Panc1 (cell line): ENCODE measurements at regions not wholly inside any gene's neighbourhood (a gene's known extent, or its start where the extent isn't known, plus 50 kb on each side); places are given as distances from the start of the nearest gene placed in this dataset.

Experiments used
- ATAC-seq: fragments of 200-7000 bp; cut with Tn5 transposase; 2 replicates; pipeline ENCODE4 v1.9.1; 2020; ENCODE audit warnings: mild to moderate bottlenecking, moderate library complexity
- BruUV-seq: library from RNA; stranded (reverse); fragments of 400-500 nt; replicated peaks from 2 replicates; lab custom pipeline; 2021; lab: Mats Ljungman, UMichigan
- CTCF ChIA-PET: fragments of 300-600 bp; sonication (Branson Sonifier 250); formaldehyde crosslinking; loops from one replicate; lab custom pipeline; 2022; ENCODE audit warnings: antibody characterized with exemption; lab: Charles Lee
- POLR2A ChIA-PET: fragments of 300-600 bp; sonication (Branson Sonifier 250); formaldehyde crosslinking; loops from one replicate; lab custom pipeline; 2022; ENCODE audit warnings: antibody characterized with exemption; lab: Charles Lee
- DNase-seq: peaks from one replicate; pipeline ENCODE4 v3.0.0-alpha.2; 2010; ENCODE audit warnings: low read depth, low spot score
- H3K27ac ChIP-seq: 2 replicates; pipeline ENCODE4 v1.5.1; 2011; ENCODE audit warnings: mild to moderate bottlenecking, low read length, inconsistent platforms
- H3K27me3 ChIP-seq: fragments of 200-500 bp; sonication (Bioruptor generic); 2 replicates; pipeline ENCODE4 v1.6.0; 2014; ENCODE audit warnings: low read length, inconsistent platforms; ENCODE audit not compliant: control insufficient read depth, insufficient read depth
- H3K36me3 ChIP-seq: fragments of 200-500 bp; sonication (Bioruptor generic); 2 replicates; pipeline ENCODE4 v1.5.1; 2014; ENCODE audit warnings: inconsistent platforms, mild to moderate bottlenecking, low read length, moderate library complexity; ENCODE audit not compliant: control insufficient read depth, insufficient read depth
- H3K4me1 ChIP-seq: 2 replicates; pipeline ENCODE4 v1.5.1; 2011; ENCODE audit warnings: inconsistent platforms, mild to moderate bottlenecking, low read length, moderate library complexity; ENCODE audit not compliant: control insufficient read depth, insufficient read depth
- H3K4me3 ChIP-seq, 2 experiments: 2 replicates each; pipeline ENCODE4 v1.5.1; 2011 to 2012; ENCODE audit warnings: low read depth in 2 of 2, low read length in 2 of 2, mild to moderate bottlenecking in 2 of 2, inconsistent platforms in 1 of 2, moderate library complexity in 1 of 2
- H3K9me3 ChIP-seq: fragments of 200-500 bp; sonication (Bioruptor generic); 2 replicates; pipeline ENCODE4 v1.5.1; 2014; ENCODE audit warnings: low read depth, mild to moderate bottlenecking, inconsistent platforms, low read length, moderate library complexity; ENCODE audit not compliant: control insufficient read depth, insufficient read depth
- CTCF ChIP-seq: fragments of 450-650 bp; IDR thresholded peaks from 2 replicates; pipeline ENCODE4 v1.5.1; 2017; ENCODE audit warnings: mild to moderate bottlenecking
- POLR2AphosphoS5 ChIP-seq: IDR thresholded peaks from 2 replicates; pipeline ENCODE4 v1.6.1; 2012; ENCODE audit warnings: mild to moderate bottlenecking, low read depth, low read length, moderate library complexity
- SIN3A ChIP-seq: IDR thresholded peaks from 2 replicates; pipeline ENCODE4 v1.6.1; 2012; ENCODE audit warnings: low read depth, mild to moderate bottlenecking, low read length, moderate library complexity, borderline replicate concordance; ENCODE audit not compliant: insufficient read depth
- TCF7L2 ChIP-seq: IDR thresholded peaks from 2 replicates; pipeline ENCODE4 v1.6.1; 2011; ENCODE audit warnings: mild to moderate bottlenecking, low read depth, low read length, inconsistent platforms
- in situ Hi-C: cut with HindIII; loops from 2 replicates; pipeline ENCODE4 v1.10.0; 2016; ENCODE audit warnings: low sequenced_read_pairs, low pct_unique_long_range_greater_than_20kb
- intact Hi-C: fragments of 100-400 bp; cut with micrococcal nuclease; formaldehyde crosslinking; loops from one replicate; pipeline ENCODE4 v1.10.0; 2022; ENCODE audit not compliant: unreplicated experiment
- TF ChIP-seq, protein P1 (sequence below), 2 experiments: IDR thresholded peaks; 2 replicates each; pipeline ENCODE4 v1.6.1; 2011 to 2012; ENCODE audit warnings: low read depth in 2 of 2, control low read depth in 1 of 2, low read length in 1 of 2, mild to moderate bottlenecking in 1 of 2, moderate library complexity in 1 of 2; ENCODE audit not compliant: insufficient read depth in 1 of 2

- DNase-seq (no peak), ATAC-seq (no peak)
- no peaks in the 10 kb centered on the region for H3K27me3 ChIP-seq
- POLR2A ChIA-PET, result no interaction called here
- no TSS peak for BruUV-seq
- H3K4me3 ChIP-seq, result no peak overlapping the region
- TF ChIP-seq CTCF (no peak), POLR2AphosphoS5 (no peak), SIN3A (no peak), TCF7L2 (no peak)
- TF ChIP-seq, protein P1, sequence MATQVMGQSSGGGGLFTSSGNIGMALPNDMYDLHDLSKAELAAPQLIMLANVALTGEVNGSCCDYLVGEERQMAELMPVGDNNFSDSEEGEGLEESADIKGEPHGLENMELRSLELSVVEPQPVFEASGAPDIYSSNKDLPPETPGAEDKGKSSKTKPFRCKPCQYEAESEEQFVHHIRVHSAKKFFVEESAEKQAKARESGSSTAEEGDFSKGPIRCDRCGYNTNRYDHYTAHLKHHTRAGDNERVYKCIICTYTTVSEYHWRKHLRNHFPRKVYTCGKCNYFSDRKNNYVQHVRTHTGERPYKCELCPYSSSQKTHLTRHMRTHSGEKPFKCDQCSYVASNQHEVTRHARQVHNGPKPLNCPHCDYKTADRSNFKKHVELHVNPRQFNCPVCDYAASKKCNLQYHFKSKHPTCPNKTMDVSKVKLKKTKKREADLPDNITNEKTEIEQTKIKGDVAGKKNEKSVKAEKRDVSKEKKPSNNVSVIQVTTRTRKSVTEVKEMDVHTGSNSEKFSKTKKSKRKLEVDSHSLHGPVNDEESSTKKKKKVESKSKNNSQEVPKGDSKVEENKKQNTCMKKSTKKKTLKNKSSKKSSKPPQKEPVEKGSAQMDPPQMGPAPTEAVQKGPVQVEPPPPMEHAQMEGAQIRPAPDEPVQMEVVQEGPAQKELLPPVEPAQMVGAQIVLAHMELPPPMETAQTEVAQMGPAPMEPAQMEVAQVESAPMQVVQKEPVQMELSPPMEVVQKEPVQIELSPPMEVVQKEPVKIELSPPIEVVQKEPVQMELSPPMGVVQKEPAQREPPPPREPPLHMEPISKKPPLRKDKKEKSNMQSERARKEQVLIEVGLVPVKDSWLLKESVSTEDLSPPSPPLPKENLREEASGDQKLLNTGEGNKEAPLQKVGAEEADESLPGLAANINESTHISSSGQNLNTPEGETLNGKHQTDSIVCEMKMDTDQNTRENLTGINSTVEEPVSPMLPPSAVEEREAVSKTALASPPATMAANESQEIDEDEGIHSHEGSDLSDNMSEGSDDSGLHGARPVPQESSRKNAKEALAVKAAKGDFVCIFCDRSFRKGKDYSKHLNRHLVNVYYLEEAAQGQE (IDR thresholded peaks at IDR 0.05; ENCODE audit: insufficient read depth in 1 of 2, low read depth in 2 of 2, low read length in 1 of 2), result no peak
- intact Hi-C loops, result loop anchor here (5.0 kb wide), 1 partner anchor 348 kb away; the partner anchor contains the start of gene ARGLU1
- in situ Hi-C loops, result no loop called here
- H3K36me3 ChIP-seq, result no peaks in the 10 kb centered on the region
- no peak overlapping the region for H3K27ac ChIP-seq
- no peaks in the 10 kb centered on the region for H3K9me3 ChIP-seq
- CTCF ChIA-PET, result interaction anchor here (0.6 kb wide), 1 partner anchor 347 kb away, joined by 6 read pairs; no protein-coding TSS in a partner anchor
- no peaks in the 10 kb centered on the region for H3K4me1 ChIP-seq
Measured at GRCh38 chr13:106915146-106915545, 347.2 kb upstream of the ARGLU1 start.

DNA sequence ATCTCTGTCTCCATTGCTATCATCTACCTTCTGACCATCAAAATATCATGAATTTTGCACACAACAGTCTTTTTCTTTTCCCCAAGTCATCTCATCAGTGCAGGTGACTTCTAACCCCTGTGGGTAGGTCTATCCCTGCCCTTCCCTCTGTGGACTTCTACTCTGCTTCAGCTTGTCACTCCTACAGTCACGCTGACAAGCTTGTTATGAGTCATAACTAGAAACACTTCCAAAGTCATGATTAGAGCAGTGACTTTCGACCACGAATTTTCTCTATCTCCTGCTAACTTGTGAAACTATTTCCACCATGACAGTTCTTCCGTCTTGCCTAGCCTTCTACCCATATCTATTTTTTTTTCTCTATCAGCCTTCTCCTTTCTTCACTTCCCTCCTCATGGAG is 343.7 kb upstream of the ARGLU1 start:
- no peaks in the 10 kb centered on the region for H3K4me1 ChIP-seq
- intact Hi-C loops (no loop called here), in situ Hi-C loops (no loop called here)
- H3K36me3 ChIP-seq, result no peaks in the 10 kb centered on the region
- ChIA-PET CTCF (no interaction called here), POLR2A (no interaction called here)
- no peak overlapping the region for H3K27ac ChIP-seq
- no peak for DNase-seq
- H3K27me3 ChIP-seq, result no peaks in the 10 kb centered on the region; the same call in 1 of the 2 replicates
- no peak for ATAC-seq
- no TSS peak for BruUV-seq
- TF ChIP-seq SIN3A, result no peak
- no peak for TF ChIP-seq CTCF
- TF ChIP-seq, protein P1 (IDR thresholded peaks at IDR 0.05; ENCODE audit: insufficient read depth in 1 of 2, low read depth in 2 of 2, low read length in 1 of 2), result no peak
- TF ChIP-seq POLR2AphosphoS5, result no peak
- TF ChIP-seq TCF7L2, result no peak
- no peaks in the 10 kb centered on the region for H3K9me3 ChIP-seq
- no peak overlapping the region for H3K4me3 ChIP-seq
